Mesothelial cell of epicardium (in vitro differentiated cells): ENCODE measurements at regions not wholly inside any gene's neighbourhood (a gene's known extent, or its start where the extent isn't known, plus 50 kb on each side); places are given as distances from the start of the nearest gene placed in this dataset.

ENCODE experiments used
- DNase-seq, 2 experiments: peaks; one replicate each; pipeline ENCODE4 v3.0.0; 2021; ENCODE audit warnings: low spot score in 2 of 2; ENCODE audit not compliant: unreplicated experiment in 2 of 2
- H3K27ac Mint-ChIP-seq: 2 replicates; pipeline ENCODE4 v1.8.0; 2021; ENCODE audit warnings: mixed read lengths
- H3K27me3 Mint-ChIP-seq: 2 replicates; pipeline ENCODE4 v1.8.0; 2021; ENCODE audit warnings: low read depth, mixed read lengths
- H3K36me3 Mint-ChIP-seq: 2 replicates; pipeline ENCODE4 v1.8.0; 2021; ENCODE audit warnings: mixed read lengths
- H3K4me1 Mint-ChIP-seq: 2 replicates; pipeline ENCODE4 v1.8.0; 2021; ENCODE audit warnings: mixed read lengths
- H3K4me3 Mint-ChIP-seq: 2 replicates; pipeline ENCODE4 v1.8.0; 2021; ENCODE audit warnings: mild to moderate bottlenecking, moderate library complexity, mixed read lengths
- H3K9me3 Mint-ChIP-seq: 2 replicates; pipeline ENCODE4 v1.8.0; 2021; ENCODE audit warnings: mixed read lengths
- TF ChIP-seq, protein P1 (sequence below): fragments of 200-600 bp; sonication (generic); IDR thresholded peaks from one replicate; pipeline ENCODE4 v1.5.0; 2021; ENCODE audit warnings: antibody characterized with exemption; ENCODE audit not compliant: unreplicated experiment

GRCh38 chr7:46459942-46460341, 538.9 kb upstream of the IGFBP3 start:
- Mint-ChIP-seq H3K36me3 (peaks cover 37% of the 10 kb centered on the region), H3K9me3 (peaks cover 64% of the 10 kb centered on the region), H3K27ac (no peak overlapping the region), H3K4me3 (no peak overlapping the region), H3K27me3 (no peaks in the 10 kb centered on the region), H3K4me1 (peaks cover 3% of the 10 kb centered on the region)
- TF ChIP-seq, protein P1, sequence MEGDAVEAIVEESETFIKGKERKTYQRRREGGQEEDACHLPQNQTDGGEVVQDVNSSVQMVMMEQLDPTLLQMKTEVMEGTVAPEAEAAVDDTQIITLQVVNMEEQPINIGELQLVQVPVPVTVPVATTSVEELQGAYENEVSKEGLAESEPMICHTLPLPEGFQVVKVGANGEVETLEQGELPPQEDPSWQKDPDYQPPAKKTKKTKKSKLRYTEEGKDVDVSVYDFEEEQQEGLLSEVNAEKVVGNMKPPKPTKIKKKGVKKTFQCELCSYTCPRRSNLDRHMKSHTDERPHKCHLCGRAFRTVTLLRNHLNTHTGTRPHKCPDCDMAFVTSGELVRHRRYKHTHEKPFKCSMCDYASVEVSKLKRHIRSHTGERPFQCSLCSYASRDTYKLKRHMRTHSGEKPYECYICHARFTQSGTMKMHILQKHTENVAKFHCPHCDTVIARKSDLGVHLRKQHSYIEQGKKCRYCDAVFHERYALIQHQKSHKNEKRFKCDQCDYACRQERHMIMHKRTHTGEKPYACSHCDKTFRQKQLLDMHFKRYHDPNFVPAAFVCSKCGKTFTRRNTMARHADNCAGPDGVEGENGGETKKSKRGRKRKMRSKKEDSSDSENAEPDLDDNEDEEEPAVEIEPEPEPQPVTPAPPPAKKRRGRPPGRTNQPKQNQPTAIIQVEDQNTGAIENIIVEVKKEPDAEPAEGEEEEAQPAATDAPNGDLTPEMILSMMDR, result no peak
- DNase-seq, result no peak

DNA sequence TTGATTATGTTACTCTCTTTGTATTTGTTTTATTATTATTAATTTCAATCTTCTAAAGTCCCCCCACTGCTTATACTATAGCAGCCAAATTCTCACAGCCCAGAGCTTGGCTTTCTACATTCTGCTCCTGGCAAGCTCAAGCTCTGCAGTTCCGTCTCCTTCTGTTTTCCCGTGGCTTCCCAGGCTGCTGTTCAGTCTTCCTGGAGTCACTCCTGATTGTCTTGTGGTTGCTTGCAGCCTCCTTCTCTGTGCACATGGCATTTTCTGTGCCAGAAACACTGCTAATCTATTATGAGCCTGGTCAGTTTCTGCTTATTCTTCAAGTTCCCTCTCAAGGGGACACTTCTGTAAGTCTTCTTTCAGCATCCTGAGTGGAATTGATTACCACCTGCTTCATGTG, 533.7 kb upstream of the IGFBP3 start:
- Mint-ChIP-seq H3K4me1 (peaks cover 3% of the 10 kb centered on the region), H3K27me3 (no peaks in the 10 kb centered on the region), H3K9me3 (peaks cover 33% of the 10 kb centered on the region), H3K4me3 (no peak overlapping the region), H3K27ac (no peak overlapping the region), H3K36me3 (peaks cover 3% of the 10 kb centered on the region)
- TF ChIP-seq, protein P1, result no peak
- no peak for DNase-seq

DNA sequence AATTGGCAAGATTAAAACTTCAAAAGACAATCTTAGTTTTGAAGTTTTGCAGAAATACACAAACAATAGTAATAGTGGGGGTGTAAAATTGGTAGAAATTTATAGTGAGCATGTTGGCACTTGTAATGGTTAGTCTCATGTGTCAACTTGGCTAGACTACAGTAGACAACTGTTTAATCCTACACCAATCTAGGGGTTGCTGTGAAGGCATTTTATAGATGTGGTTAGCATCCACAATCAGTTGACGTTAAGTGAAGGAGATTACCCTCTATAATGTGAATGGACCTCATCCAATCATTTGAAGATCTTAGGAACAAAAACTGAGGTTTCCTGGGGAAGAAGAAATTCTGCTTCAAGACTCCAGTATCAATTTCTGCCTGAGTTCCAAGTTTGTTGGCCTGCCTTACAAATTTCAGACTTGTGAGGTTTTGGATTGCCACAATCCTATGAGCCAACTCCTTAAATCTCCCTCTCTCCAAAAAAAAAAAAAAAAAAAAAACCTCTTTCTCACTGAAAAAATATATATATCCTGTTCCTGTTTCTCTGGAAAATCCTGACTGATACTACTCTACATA, 531.6 kb upstream of the IGFBP3 start:
- Mint-ChIP-seq H3K9me3 (peaks cover 34% of the 10 kb centered on the region), H3K4me1 (peaks cover 3% of the 10 kb centered on the region), H3K27me3 (no peaks in the 10 kb centered on the region), H3K36me3 (peaks cover 3% of the 10 kb centered on the region), H3K4me3 (no peak overlapping the region), H3K27ac (no peak overlapping the region)
- TF ChIP-seq, protein P1, result no peak
- no peak for DNase-seq

DNA sequence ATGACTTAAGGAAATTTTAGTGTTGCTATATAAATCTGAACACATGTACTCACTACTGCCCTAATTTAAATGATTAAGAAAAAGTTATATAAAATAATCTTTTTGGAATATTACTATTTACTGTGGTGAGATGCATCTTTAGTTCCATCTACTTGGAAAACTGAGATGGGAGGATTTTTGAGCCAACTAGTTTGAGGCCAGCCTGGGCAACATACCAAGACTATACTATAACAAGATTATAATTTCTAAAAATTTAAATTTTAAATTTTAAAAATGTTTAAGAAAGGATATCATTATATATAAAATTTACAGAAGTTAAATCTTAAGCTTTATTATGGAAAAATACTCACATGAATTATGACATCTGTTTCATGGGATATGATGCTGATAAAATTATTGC, 530.8 kb upstream of the IGFBP3 start:
- peaks cover 3% of the 10 kb centered on the region for H3K4me1 Mint-ChIP-seq
- H3K27ac Mint-ChIP-seq, result no peak overlapping the region
- no peak for DNase-seq
- H3K9me3 Mint-ChIP-seq, result peaks cover 32% of the 10 kb centered on the region
- H3K27me3 Mint-ChIP-seq, result no peaks in the 10 kb centered on the region
- peaks cover 3% of the 10 kb centered on the region for H3K36me3 Mint-ChIP-seq
- TF ChIP-seq, protein P1, result no peak
- no peak overlapping the region for H3K4me3 Mint-ChIP-seq

- TF ChIP-seq, protein P1, result no peak
- no peak overlapping the region for H3K27ac Mint-ChIP-seq
- H3K36me3 Mint-ChIP-seq, result peaks cover 3% of the 10 kb centered on the region
- no peaks in the 10 kb centered on the region for H3K4me1 Mint-ChIP-seq
- H3K4me3 Mint-ChIP-seq, result no peak overlapping the region
- no peaks in the 10 kb centered on the region for H3K27me3 Mint-ChIP-seq
- DNase-seq, result no peak
- peaks cover 30% of the 10 kb centered on the region for H3K9me3 Mint-ChIP-seq
Measured at GRCh38 chr7:46450886-46451285, 529.8 kb upstream of the IGFBP3 start.

GRCh38 chr7:46450425-46450824, 529.4 kb upstream of the IGFBP3 start:
- Mint-ChIP-seq H3K36me3 (peaks cover 3% of the 10 kb centered on the region), H3K9me3 (peaks cover 35% of the 10 kb centered on the region), H3K4me3 (no peak overlapping the region), H3K4me1 (no peaks in the 10 kb centered on the region), H3K27me3 (no peaks in the 10 kb centered on the region), H3K27ac (no peak overlapping the region)
- TF ChIP-seq, protein P1, result no peak
- DNase-seq, result no peak
